Activated CD8-positive, alpha-beta T cell treated with anti-CD3 and anti-CD28 coated beads for 36 hours (primary cell): ENCODE measurements at regions not wholly inside any gene's neighbourhood (a gene's known extent, or its start where the extent isn't known, plus 50 kb on each side); places are given as distances from the start of the nearest gene placed in this dataset.

Experiments
- ATAC-seq: fragments of 200-7000 bp; cut with Tn5 transposase; one replicate; pipeline ENCODE4 v1.10.0; 2021; ENCODE audit warnings: mild to moderate bottlenecking, moderate library complexity
- CTCF ChIA-PET: fragments of 350-600 bp; sonication (Branson Sonifier 250); formaldehyde crosslinking; loops from one replicate; lab custom pipeline; 2021; ENCODE audit warnings: antibody characterized with exemption; lab: Charles Lee
- POLR2A ChIA-PET: fragments of 350-600 bp; sonication (Branson Sonifier 250); formaldehyde crosslinking; loops from one replicate; lab custom pipeline; 2021; ENCODE audit warnings: antibody characterized with exemption; lab: Charles Lee
- DNase-seq: peaks from one replicate; pipeline ENCODE4 v3.0.0-alpha.2; 2020
- H3K27ac Mint-ChIP-seq: one replicate; pipeline ENCODE4 v1.8.0; 2021; ENCODE audit warnings: mild to moderate bottlenecking, mixed read lengths
- H3K27me3 Mint-ChIP-seq: one replicate; pipeline ENCODE4 v1.8.0; 2021; ENCODE audit warnings: mixed read lengths
- H3K36me3 Mint-ChIP-seq: one replicate; pipeline ENCODE4 v1.8.0; 2021; ENCODE audit warnings: low read depth, mixed read lengths
- H3K4me1 Mint-ChIP-seq: one replicate; pipeline ENCODE4 v1.8.0; 2021; ENCODE audit warnings: low read depth, mixed read lengths
- H3K4me3 Mint-ChIP-seq: one replicate; pipeline ENCODE4 v1.8.0; 2021; ENCODE audit warnings: mild to moderate bottlenecking, moderate library complexity, mixed read lengths
- H3K9me3 Mint-ChIP-seq: one replicate; pipeline ENCODE4 v1.8.0; 2021; ENCODE audit warnings: mixed read lengths
- CTCF ChIP-seq: fragments of 200-600 bp; IDR thresholded peaks from one replicate; pipeline ENCODE4 v1.8.0; 2022; ENCODE audit warnings: antibody characterized with exemption, mild to moderate bottlenecking
- intact Hi-C: fragments of 100-400 bp; cut with micrococcal nuclease; formaldehyde crosslinking; loops from one replicate; pipeline ENCODE4 v1.10.0; 2022

- TF ChIP-seq CTCF, result no peak
- H3K4me1 Mint-ChIP-seq, result no peaks in the 10 kb centered on the region
- no peaks in the 10 kb centered on the region for H3K9me3 Mint-ChIP-seq
- H3K4me3 Mint-ChIP-seq, result no peak overlapping the region
- POLR2A ChIA-PET, result no interaction called here
- no peaks in the 10 kb centered on the region for H3K27me3 Mint-ChIP-seq
- H3K36me3 Mint-ChIP-seq, result no peaks in the 10 kb centered on the region
- DNase-seq (no peak), ATAC-seq (no peak)
- intact Hi-C loops, result no loop called here
- CTCF ChIA-PET, result no interaction called here
- H3K27ac Mint-ChIP-seq, result no peak overlapping the region
These were observed 310.3 kb downstream of the NXPE2 start for GRCh38 chr11:114988644-114989043.

GRCh38 chr11:114989536-114989935 is 311.2 kb downstream of the NXPE2 start:
- Mint-ChIP-seq H3K27ac (no peak overlapping the region), H3K4me1 (no peaks in the 10 kb centered on the region), H3K27me3 (no peaks in the 10 kb centered on the region), H3K9me3 (no peaks in the 10 kb centered on the region), H3K4me3 (no peak overlapping the region), H3K36me3 (no peaks in the 10 kb centered on the region)
- no peak for ATAC-seq
- no peak for TF ChIP-seq CTCF
- POLR2A ChIA-PET, result interaction anchor here (0.6 kb wide), 1 partner anchor 15 kb away, joined by 3 read pairs; no protein-coding TSS in a partner anchor
- CTCF ChIA-PET, result no interaction called here
- DNase-seq, result no peak
- intact Hi-C loops, result no loop called here

GRCh38 chr11:115005663-115006062 is 327.3 kb downstream of the NXPE2 start:
- intact Hi-C loops, result no loop called here
- H3K36me3 Mint-ChIP-seq, result no peaks in the 10 kb centered on the region
- no peak overlapping the region for H3K27ac Mint-ChIP-seq
- no peak overlapping the region for H3K4me3 Mint-ChIP-seq
- no peaks in the 10 kb centered on the region for H3K4me1 Mint-ChIP-seq
- ChIA-PET CTCF (no interaction called here), POLR2A (no interaction called here)
- no peaks in the 10 kb centered on the region for H3K27me3 Mint-ChIP-seq
- no peak for DNase-seq
- no peaks in the 10 kb centered on the region for H3K9me3 Mint-ChIP-seq
- ATAC-seq, result no peak
- no peak for TF ChIP-seq CTCF

GRCh38 chr11:115007851-115008250 is 329.5 kb downstream of the NXPE2 start:
- DNase-seq, result no peak
- no peak for ATAC-seq
- no peak overlapping the region for H3K27ac Mint-ChIP-seq
- H3K4me1 Mint-ChIP-seq, result no peaks in the 10 kb centered on the region
- ChIA-PET CTCF (interaction anchor here (1.8 kb wide), 1 partner anchor 9 kb away, joined by 4 read pairs; no protein-coding TSS in a partner anchor), POLR2A (no interaction called here)
- H3K27me3 Mint-ChIP-seq, result no peaks in the 10 kb centered on the region
- no peak overlapping the region for H3K4me3 Mint-ChIP-seq
- no peaks in the 10 kb centered on the region for H3K9me3 Mint-ChIP-seq
- intact Hi-C loops, result no loop called here
- no peak for TF ChIP-seq CTCF
- H3K36me3 Mint-ChIP-seq, result no peaks in the 10 kb centered on the region

- DNase-seq (no peak), ATAC-seq (no peak)
- intact Hi-C loops, result no loop called here
- ChIA-PET POLR2A (no interaction called here), CTCF (no interaction called here)
- no peaks in the 10 kb centered on the region for H3K27me3 Mint-ChIP-seq
- no peak overlapping the region for H3K4me3 Mint-ChIP-seq
- no peak for TF ChIP-seq CTCF
- no peaks in the 10 kb centered on the region for H3K4me1 Mint-ChIP-seq
- H3K36me3 Mint-ChIP-seq, result no peaks in the 10 kb centered on the region
- no peaks in the 10 kb centered on the region for H3K9me3 Mint-ChIP-seq
- no peak overlapping the region for H3K27ac Mint-ChIP-seq
These were observed 330.5 kb downstream of the NXPE2 start for GRCh38 chr11:115008799-115009198.
